Activated naive CD4-positive, alpha-beta T cell treated with anti-CD3 and anti-CD28 coated beads, Interleukin-2, amount 50 U/mL, for 16 hours (primary cell): ENCODE measurements at regions not wholly inside any gene's neighbourhood (a gene's known extent, or its start where the extent isn't known, plus 50 kb on each side); places are given as distances from the start of the nearest gene placed in this dataset.
"Not testable (repeated sequence)": the region's sequence is repeated elsewhere in the genome, so short reads cannot be mapped to it uniquely, and the experiment has no call there.

Experiments
- DNase-seq: peaks from one replicate; pipeline ENCODE4 v3.0.0-alpha.2; 2020

DNA sequence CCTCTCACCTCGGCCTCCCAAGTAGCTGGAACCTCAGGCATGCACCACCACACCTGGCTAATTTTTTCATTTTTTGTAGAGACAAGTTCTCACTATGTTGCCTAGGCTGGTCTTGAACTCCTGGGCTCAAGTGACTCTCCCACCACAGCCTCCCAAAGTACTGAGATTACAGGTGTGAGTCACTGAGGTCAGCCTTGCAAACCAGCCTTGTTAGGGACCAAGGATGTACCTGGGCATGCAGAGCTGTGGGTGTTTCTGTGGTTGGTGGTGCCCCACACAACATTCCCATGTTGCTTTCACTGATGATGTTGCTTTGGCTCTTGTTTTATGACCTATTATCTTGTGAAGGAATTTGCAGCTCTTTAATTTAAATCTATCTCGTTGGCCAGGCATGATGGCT, 54.8 kb downstream of the OTUD1 start:
- no peak for DNase-seq

- DNase-seq: no peak
Observed at GRCh38 chr10:23496727-23497126, 57.9 kb downstream of the OTUD1 start.

DNA sequence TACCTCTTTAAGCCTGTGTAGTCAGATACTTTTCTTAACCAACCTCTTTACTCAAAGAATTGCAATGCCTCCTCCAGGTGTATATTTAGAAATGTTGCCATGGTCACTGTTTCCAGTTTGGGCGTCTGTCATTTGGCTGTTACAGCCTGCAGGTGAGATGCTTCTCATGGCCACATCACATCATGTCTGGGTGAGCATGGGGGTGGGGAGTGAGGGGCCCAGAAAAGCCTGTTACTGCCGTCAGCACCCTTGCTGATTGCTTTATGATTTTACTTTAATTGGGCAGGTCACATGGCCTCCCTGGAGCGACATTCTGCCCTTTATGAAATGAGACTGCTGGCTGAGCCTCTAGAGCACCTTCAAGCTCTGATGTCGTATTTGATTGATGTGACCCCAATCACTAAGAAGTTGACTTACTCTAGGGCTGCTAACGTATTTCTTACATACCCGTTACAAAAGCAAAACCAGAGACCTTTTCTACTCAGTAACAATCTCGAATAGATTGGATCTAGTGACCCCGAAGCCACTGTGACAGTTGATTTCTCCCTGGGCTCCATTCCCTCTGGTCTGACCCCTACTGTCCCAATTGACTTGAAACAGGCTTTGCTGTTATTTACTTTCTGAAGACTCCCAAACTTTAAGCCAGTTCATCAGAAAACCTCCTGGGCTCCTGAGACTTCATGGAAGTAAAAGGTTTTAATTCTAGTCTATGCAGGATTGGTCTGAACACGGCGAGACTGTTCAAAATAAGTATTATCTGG, 60.7 kb downstream of the OTUD1 start:
- no peak for DNase-seq

- no peak for DNase-seq
Observed at GRCh38 chr10:23505797-23506465, 67.1 kb downstream of the OTUD1 start.

DNA sequence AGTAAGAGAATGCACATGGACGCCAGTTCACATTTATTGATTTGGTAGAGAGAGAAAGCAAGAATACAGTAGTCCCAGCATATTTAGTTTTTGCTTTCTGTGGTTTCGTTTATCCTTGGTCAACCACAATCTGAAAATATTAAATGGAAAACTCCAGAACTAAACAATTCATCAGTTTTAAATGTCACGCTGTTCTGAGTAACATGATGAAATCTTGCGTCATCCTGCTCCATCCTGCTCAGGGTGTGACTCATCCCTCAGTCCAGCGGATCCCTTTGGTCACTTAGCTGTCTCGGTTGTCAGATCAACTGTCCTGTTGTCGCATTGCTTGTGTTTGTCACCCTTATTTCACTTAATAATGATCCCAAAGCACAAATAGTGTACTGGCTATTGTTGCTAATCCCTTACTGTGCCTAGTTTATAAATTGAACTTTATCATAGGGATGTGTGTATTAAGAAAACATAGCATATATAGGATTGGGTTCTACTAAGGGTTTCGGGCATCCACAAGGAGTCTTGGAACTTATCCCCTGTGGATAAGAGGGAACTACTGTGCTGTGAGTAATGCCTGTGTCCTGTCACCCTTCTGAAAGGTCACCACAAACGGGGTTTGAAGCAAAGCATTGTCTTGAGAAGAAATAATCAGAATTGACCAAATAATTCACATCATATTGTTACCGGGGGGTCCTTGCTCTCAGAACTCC, 73.6 kb downstream of the OTUD1 start:
- DNase-seq: no peak

- DNase-seq: not testable (repeated sequence)
Observed at GRCh38 chr10:23513621-23514020, 74.7 kb downstream of the OTUD1 start.

GRCh38 chr10:23514321-23514720, 75.4 kb downstream of the OTUD1 start:
- no peak for DNase-seq

GRCh38 chr10:23516530-23516929, 77.7 kb downstream of the OTUD1 start:
- no peak for DNase-seq

DNA sequence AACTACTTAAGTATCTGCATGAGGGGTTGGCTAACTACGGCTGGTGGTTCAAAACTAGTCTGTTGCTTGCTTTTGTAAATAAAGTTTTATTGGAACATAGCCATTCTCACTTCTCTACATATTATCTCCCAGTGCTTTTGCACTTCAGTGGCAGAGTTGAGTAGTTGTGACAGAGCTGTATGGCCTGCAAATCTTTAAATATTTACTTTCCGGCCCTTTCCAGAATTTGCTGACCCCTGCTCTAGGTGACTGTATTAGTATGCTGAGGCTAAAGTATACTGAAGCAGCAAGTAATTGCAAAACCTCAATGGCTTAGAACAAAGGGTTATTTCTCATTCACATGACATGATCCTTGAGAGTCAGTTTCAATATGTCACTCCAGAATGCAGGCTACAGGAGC, 78.3 kb downstream of the OTUD1 start:
- DNase-seq: no peak

DNA sequence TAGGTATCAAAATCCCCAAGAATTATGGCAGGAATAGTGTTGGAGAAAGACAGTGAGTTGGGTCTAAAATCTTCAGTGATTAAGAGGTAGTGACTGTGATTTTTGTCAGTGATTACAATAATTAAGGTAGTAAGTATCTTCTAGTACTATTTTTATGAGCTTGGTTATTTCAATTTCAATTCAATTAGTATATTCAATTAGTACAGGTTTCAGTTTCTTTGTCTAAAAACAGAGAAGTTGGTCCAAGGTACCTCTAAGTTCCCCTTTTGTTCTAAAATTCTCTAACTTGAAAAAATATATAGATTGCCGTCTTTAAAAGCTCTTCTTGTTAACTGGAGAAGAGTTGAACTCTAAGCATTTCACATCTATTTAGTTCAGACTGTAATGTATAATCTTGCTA, 82.9 kb downstream of the OTUD1 start:
- no peak for DNase-seq

DNA sequence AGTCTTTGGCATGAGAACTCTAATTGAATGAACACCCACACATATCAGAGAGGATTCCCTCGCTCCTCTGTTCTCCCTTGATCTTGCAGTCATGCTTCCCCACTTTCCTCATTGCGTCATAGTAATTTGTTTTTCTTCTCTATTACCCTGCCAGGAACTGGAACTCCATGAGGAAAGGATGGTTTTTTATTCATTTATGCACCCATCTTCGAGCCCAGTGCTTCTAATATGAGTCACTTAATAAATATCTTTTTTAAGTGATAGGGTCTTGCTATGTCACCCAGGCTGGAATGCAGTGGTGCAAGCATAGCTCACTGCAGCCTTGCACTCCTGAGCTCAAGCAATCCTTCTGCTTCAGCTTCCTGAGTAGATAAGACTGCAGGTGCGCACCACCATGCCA, 83.5 kb downstream of the OTUD1 start:
- DNase-seq: no peak

GRCh38 chr10:23523251-23523650, 84.4 kb downstream of the OTUD1 start:
- no peak for DNase-seq

- DNase-seq: no peak
Observed at GRCh38 chr10:23525406-23525805, 86.5 kb downstream of the OTUD1 start.

DNA sequence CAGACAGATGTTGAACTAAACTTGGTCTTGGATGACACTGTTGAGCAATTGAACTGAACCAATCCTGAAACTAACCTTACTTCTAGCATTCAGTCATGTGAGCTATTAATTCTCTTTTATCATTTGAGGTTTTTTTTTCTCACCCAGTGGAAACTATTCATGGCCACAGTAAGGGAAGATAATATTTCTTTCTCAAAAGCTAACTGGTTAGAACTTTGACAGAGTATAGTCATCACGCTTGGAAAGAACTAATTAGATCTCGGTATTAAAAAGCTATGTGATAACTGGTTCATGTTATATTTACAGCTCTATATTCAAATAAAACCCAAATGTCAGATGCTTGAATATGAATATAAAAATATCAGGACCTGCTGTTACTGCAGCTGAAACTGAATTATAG, 89.5 kb downstream of the OTUD1 start:
- no peak for DNase-seq

DNA sequence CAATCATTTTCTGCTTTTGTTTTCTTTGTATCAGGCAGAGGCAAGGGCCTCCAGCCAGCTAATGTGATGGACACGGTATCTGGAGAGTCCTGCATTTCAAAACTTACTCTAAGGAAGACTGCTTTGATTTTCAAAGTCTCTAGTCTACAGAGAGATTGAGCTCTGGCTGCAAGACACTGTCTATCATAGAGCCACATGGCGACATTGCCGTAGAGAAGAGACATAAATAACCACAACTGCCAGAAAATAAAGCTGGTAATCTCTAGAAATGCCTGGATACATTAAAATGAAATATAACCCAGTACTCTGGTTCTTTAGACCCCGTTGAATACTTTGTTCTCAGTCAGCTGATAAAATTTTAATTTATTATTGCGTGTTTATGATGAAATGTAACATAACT, 90.8 kb downstream of the OTUD1 start:
- DNase-seq: no peak

DNA sequence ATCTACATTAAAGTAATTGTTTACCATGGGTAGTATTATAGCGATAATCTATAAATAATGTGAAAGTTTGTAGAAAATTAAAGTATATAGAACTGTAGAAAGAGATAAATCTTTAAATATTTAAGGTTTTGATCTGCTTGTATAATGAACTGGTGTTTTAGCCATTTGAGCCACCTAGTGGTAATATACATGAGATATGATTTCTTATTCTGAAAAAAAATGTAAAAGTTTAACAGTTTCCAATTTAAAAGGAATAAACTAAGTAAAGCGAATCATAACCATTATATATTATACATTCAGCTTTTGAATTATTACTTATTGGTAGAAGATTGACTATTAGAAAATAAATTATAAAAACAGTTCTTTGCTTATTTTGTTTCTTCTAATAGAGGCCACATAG, 91.2 kb downstream of the OTUD1 start:
- no peak for DNase-seq

GRCh38 chr10:23533212-23533611, 94.3 kb downstream of the OTUD1 start:
- no peak for DNase-seq

- DNase-seq: no peak
Observed at GRCh38 chr10:23534326-23534725, 95.5 kb downstream of the OTUD1 start.

GRCh38 chr10:23534761-23535160, 95.9 kb downstream of the OTUD1 start:
- no peak for DNase-seq

DNA sequence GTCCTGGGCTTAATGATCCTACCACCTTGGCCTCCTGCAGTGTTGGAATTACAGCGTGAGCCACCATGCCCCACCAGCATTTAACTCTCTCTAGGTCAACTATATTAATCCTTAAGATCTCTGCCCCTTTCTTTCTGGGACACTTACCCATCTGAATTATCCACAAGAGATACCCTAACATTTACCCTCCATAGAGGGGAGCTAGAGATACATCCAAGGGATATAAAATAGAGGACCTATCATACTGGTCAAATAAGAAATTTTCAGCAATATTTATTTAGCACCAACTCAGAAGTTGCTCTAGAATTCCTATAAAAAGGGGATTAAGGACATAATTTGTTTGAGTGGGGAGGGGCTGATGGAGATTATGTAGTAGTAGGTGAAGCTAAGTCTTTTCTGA, 96.5 kb downstream of the OTUD1 start:
- DNase-seq: no peak

DNA sequence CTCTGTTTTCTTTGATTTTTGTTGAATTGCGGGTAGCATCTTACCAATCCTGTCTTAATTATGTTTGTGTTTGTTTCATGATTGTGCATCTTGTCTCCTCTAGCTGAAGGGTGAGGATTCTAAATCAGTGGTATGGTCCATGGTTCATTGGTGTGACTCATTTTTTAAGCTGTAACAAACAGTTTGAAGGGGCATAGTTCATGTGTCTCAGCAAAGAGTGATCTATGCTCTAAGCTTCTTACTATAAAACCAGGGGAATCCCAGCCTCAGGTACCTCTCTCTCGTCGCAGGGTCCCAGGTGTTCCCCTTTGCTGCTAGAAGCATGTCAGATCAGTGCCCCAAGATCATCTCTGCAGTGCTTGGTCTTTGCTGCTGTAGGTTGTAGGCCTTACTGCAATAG, 100.1 kb downstream of the OTUD1 start:
- DNase-seq: no peak

DNA sequence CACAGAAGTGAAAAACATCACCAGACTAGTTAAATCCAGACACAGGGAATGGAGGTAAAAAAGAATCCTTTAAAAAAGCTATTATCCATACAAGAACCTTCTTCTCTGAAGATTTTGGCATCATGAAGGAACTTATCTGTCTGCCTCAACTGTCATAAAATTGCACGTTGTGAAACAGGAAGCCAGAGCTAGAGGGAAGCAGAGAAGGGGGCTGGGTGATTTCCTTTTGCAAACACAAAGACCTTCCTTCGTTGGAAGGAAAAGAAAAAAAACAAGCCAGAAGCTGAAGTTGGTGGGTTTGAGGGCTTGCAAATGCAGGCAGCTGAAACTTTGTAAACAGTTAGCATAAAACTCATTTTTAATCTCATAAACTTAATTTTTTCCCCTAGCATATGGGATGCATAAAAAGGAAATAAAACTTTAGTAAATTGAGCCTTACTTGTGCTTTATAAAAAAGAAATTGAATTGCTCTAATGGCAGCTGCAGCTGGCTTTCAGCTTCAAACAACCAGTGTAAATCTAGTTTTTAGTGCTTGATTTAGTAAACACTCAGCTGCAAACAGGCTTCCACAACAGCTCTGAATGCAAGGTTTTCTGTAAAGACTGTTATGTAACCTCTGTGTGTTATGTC, 101.6 kb downstream of the OTUD1 start:
- DNase-seq: no peak

GRCh38 chr10:23543691-23544380, 105.0 kb downstream of the OTUD1 start:
- no peak for DNase-seq
